GM18499 (cell line): ENCODE measurements at regions not wholly inside any gene's neighbourhood (a gene's known extent, or its start where the extent isn't known, plus 50 kb on each side); places are given as distances from the start of the nearest gene placed in this dataset.

Source experiments
- ATAC-seq: cut with Tn5 transposase; IDR thresholded peaks from one replicate; pipeline ENCODE4 v1.9.1; 2021; ENCODE audit warnings: moderate number of reproducible peaks; ENCODE audit not compliant: insufficient read depth, unreplicated experiment

GRCh38 chr11:15575409-15575808 is 460.7 kb downstream of the INSC start:
- ATAC-seq, result no peak

- no peak for ATAC-seq
These were observed 462.0 kb downstream of the INSC start for GRCh38 chr11:15576769-15577168.

GRCh38 chr11:15577519-15577918 is 462.8 kb downstream of the INSC start:
- no peak for ATAC-seq

- ATAC-seq, result no peak
These were observed 464.7 kb downstream of the INSC start for GRCh38 chr11:15579287-15580001.

- no peak for ATAC-seq
These were observed 465.5 kb downstream of the INSC start for GRCh38 chr11:15580056-15580774.

GRCh38 chr11:15580775-15581095 is 466.0 kb downstream of the INSC start:
- no peak for ATAC-seq

- no peak for ATAC-seq
These were observed 469.4 kb downstream of the INSC start for GRCh38 chr11:15584158-15584557.

- no peak for ATAC-seq
These were observed 471.0 kb downstream of the INSC start for GRCh38 chr11:15585602-15586331.

- no peak for ATAC-seq
These were observed 472.2 kb downstream of the INSC start for GRCh38 chr11:15586741-15587473.

- ATAC-seq, result no peak
These were observed 474.4 kb downstream of the INSC start for GRCh38 chr11:15589070-15589626.

- ATAC-seq, result no peak
These were observed 475.4 kb downstream of the INSC start for GRCh38 chr11:15590132-15590531.

GRCh38 chr11:15591112-15591537 is 476.4 kb downstream of the INSC start:
- ATAC-seq, result no peak

GRCh38 chr11:15594607-15595006 is 479.9 kb downstream of the INSC start:
- ATAC-seq, result no peak

GRCh38 chr11:15599376-15599775 is 484.7 kb downstream of the INSC start:
- ATAC-seq, result no peak

- ATAC-seq, result no peak
These were observed 487.3 kb downstream of the INSC start for GRCh38 chr11:15602047-15602446.

GRCh38 chr11:15602785-15603567 is 488.3 kb downstream of the INSC start:
- ATAC-seq, result no peak

GRCh38 chr11:15605094-15605493 is 490.4 kb downstream of the INSC start:
- no peak for ATAC-seq

- ATAC-seq, result no peak
These were observed 492.8 kb downstream of the INSC start for GRCh38 chr11:15607361-15608036.

- ATAC-seq, result no peak
These were observed 494.7 kb downstream of the INSC start for GRCh38 chr11:15609445-15609844.
